Tibial nerve (tissue), 4 donors: ENCODE measurements at regions not wholly inside any gene's neighbourhood (a gene's known extent, or its start where the extent isn't known, plus 50 kb on each side); places are given as distances from the start of the nearest gene placed in this dataset.

Experiments
- DNase-seq, 2 donors: peaks; one replicate each; pipeline ENCODE4 v3.0.0-alpha.2; 2019; ENCODE audit warnings: low spot score in 2 of 2
- H3K27ac ChIP-seq, 4 donors: fragments of 200-600 bp; sonication (generic) in 3 of 4; one replicate each; pipeline ENCODE4 v1.5.1; 2017 to 2019; ENCODE audit warnings: mild to moderate bottlenecking in 1 of 4
- H3K27me3 ChIP-seq, 2 donors: fragments of 200-600 bp; sonication (generic) in 1 of 2; one replicate each; pipeline versions ENCODE4 v1.5.1 to v1.6.0; 2017 to 2019
- H3K36me3 ChIP-seq, 3 donors: fragments of 200-600 bp; sonication (generic); one replicate each; pipeline ENCODE4 v1.5.1; 2018 to 2019
- H3K4me1 ChIP-seq, 4 donors: fragments of 200-600 bp; sonication (generic) in 3 of 4; one replicate each; pipeline ENCODE4 v1.5.1; 2017 to 2019
- H3K4me3 ChIP-seq, 4 donors: fragments of 200-600 bp; sonication (generic) in 3 of 4; one replicate each; pipeline ENCODE4 v1.5.1; 2017 to 2019; ENCODE audit warnings: mild to moderate bottlenecking in 1 of 4, moderate library complexity in 1 of 4
- H3K9me3 ChIP-seq, 4 donors: fragments of 200-600 bp; sonication (generic) in 3 of 4; one replicate each; pipeline ENCODE4 v1.5.1; 2017 to 2019
- CTCF ChIP-seq, 5 experiments: fragments of 200-600 bp in 3 of 5; fragments of 450-650 bp in 2 of 5; sonication (generic) in 3 of 5; IDR thresholded peaks; one replicate each; pipeline ENCODE4 v1.5.1; 2016 to 2019; ENCODE audit warnings: antibody characterized with exemption in 5 of 5, mild to moderate bottlenecking in 3 of 5, moderate library complexity in 2 of 5
- EP300 ChIP-seq, 2 donors: sonication (generic); formaldehyde crosslinking; IDR thresholded peaks; one replicate each; pipeline ENCODE4 v1.6.1; 2017; ENCODE audit warnings: antibody characterized with exemption in 2 of 2, mild to moderate bottlenecking in 1 of 2
- POLR2A ChIP-seq, 2 donors: fragments of 450-650 bp; IDR thresholded peaks; one replicate each; pipeline ENCODE4 v1.6.1; 2017; ENCODE audit warnings: antibody characterized with exemption in 2 of 2, mild to moderate bottlenecking in 2 of 2, moderate library complexity in 2 of 2
- WGBS, 2 donors: methylation state at CpG; one replicate each; pipeline ENCODE4 v1.1.5; 2018; 5-methylcytosine and 5-hydroxymethylcytosine counted together

- Histone ChIP-seq H3K27me3 (no peaks in the 10 kb centered on the region), H3K36me3 (no peaks in the 10 kb centered on the region), H3K27ac (no peak overlapping the region), H3K4me3 (no peak overlapping the region), H3K9me3 (no peaks in the 10 kb centered on the region), H3K4me1 (peaks cover 0 to 5% (median 0%) of the 10 kb centered on the region in 4 donors)
- DNase-seq, result no peak
- TF ChIP-seq POLR2A (IDR thresholded peaks at IDR 0.05) (no peak), CTCF (IDR thresholded peaks at IDR 0.05) (no peak), EP300 (IDR thresholded peaks at IDR 0.05) (no peak)
Observed at GRCh38 chr3:178259703-178260102, 276.5 kb upstream of the KCNMB2 start.

- H3K4me3 ChIP-seq, result no peak overlapping the region
- no peaks in the 10 kb centered on the region for H3K27me3 ChIP-seq
- no peak overlapping the region for H3K27ac ChIP-seq
- no peak for DNase-seq
- no peaks in the 10 kb centered on the region for H3K36me3 ChIP-seq
- 33 to 38% methylated on average over 4 of the region's 4 CpGs for WGBS, 2 donors
- TF ChIP-seq POLR2A (IDR thresholded peaks at IDR 0.05), result no peak
- TF ChIP-seq EP300 (IDR thresholded peaks at IDR 0.05), result no peak
- no peak for TF ChIP-seq CTCF (IDR thresholded peaks at IDR 0.05)
- H3K9me3 ChIP-seq, result no peaks in the 10 kb centered on the region
- peaks cover 0 to 5% (median 0%) of the 10 kb centered on the region in 4 donors for H3K4me1 ChIP-seq
Observed at GRCh38 chr3:178260887-178261565, 275.2 kb upstream of the KCNMB2 start.

- H3K4me3 ChIP-seq, result no peak overlapping the region
- no peak overlapping the region for H3K27ac ChIP-seq
- no peaks in the 10 kb centered on the region for H3K9me3 ChIP-seq
- WGBS, 2 donors, result 77 to 83% methylated on average over 2 of the region's 2 CpGs
- H3K4me1 ChIP-seq, result peaks cover 0 to 5% (median 0%) of the 10 kb centered on the region in 4 donors
- no peaks in the 10 kb centered on the region for H3K27me3 ChIP-seq
- no peaks in the 10 kb centered on the region for H3K36me3 ChIP-seq
- TF ChIP-seq CTCF (IDR thresholded peaks at IDR 0.05) (no peak), POLR2A (IDR thresholded peaks at IDR 0.05) (no peak), EP300 (IDR thresholded peaks at IDR 0.05) (no peak)
- no peak for DNase-seq
Observed at GRCh38 chr3:178263236-178263916, 272.9 kb upstream of the KCNMB2 start.

GRCh38 chr3:178267158-178267844, 268.9 kb upstream of the KCNMB2 start:
- no peak for DNase-seq
- Histone ChIP-seq H3K27ac (no peak overlapping the region), H3K4me1 (no peaks in the 10 kb centered on the region), H3K4me3 (no peak overlapping the region), H3K36me3 (no peaks in the 10 kb centered on the region), H3K9me3 (no peaks in the 10 kb centered on the region), H3K27me3 (no peaks in the 10 kb centered on the region)
- TF ChIP-seq EP300 (IDR thresholded peaks at IDR 0.05) (no peak), POLR2A (IDR thresholded peaks at IDR 0.05) (no peak), CTCF (IDR thresholded peaks at IDR 0.05) (no peak)
- WGBS, 2 donors, result 83% methylated on average over 1 of the region's 1 CpG

- TF ChIP-seq POLR2A (IDR thresholded peaks at IDR 0.05) (no peak), CTCF (IDR thresholded peaks at IDR 0.05) (no peak), EP300 (IDR thresholded peaks at IDR 0.05) (no peak)
- no peak overlapping the region for H3K27ac ChIP-seq
- H3K9me3 ChIP-seq, result no peaks in the 10 kb centered on the region
- no peaks in the 10 kb centered on the region for H3K4me1 ChIP-seq
- no peaks in the 10 kb centered on the region for H3K36me3 ChIP-seq
- no peak for DNase-seq
- WGBS, 2 donors, result 96 to 99% methylated on average over 4 of the region's 4 CpGs
- H3K4me3 ChIP-seq, result no peak overlapping the region
- H3K27me3 ChIP-seq, result no peaks in the 10 kb centered on the region
Observed at GRCh38 chr3:178270838-178271237, 265.4 kb upstream of the KCNMB2 start.
